WERI-Rb-1 (cell line): ENCODE measurements at regions not wholly inside any gene's neighbourhood (a gene's known extent, or its start where the extent isn't known, plus 50 kb on each side); places are given as distances from the start of the nearest gene placed in this dataset.

Experiments
- DNase-seq: peaks from one replicate; pipeline ENCODE4 v3.0.0-alpha.2; 2020
- H3K27ac ChIP-seq: fragments of 250-450 bp; sonication (Bioruptor Pico); 2 replicates; pipeline ENCODE4 v1.5.1; 2020; ENCODE audit warnings: mild to moderate bottlenecking, moderate library complexity
- H3K27me3 ChIP-seq: fragments of 250-450 bp; sonication (Bioruptor Pico); 2 replicates; pipeline ENCODE4 v1.5.1; 2021; ENCODE audit warnings: mild to moderate bottlenecking, low read depth, moderate library complexity; ENCODE audit not compliant: insufficient read depth, severe bottlenecking
- H3K36me3 ChIP-seq: fragments of 250-450 bp; sonication (Bioruptor Pico); 2 replicates; pipeline ENCODE4 v1.5.1; 2020; ENCODE audit warnings: mild to moderate bottlenecking, moderate library complexity
- H3K4me3 ChIP-seq: 2 replicates; pipeline ENCODE4 v1.5.1; 2011; ENCODE audit warnings: low read depth, mild to moderate bottlenecking, control low read depth, low read length
- H3K9me3 ChIP-seq: fragments of 250-450 bp; sonication (Bioruptor Pico); 2 replicates; pipeline ENCODE4 v1.5.1; 2021; ENCODE audit warnings: mild to moderate bottlenecking, moderate library complexity; ENCODE audit not compliant: severe bottlenecking
- CTCF ChIP-seq: IDR thresholded peaks from 2 replicates; pipeline ENCODE4 v1.5.1; 2011; ENCODE audit warnings: low read depth, mild to moderate bottlenecking, control low read depth, inconsistent platforms, low read length

GRCh38 chr13:19061278-19061677, 120.3 kb downstream of the TUBA3C start:
- TF ChIP-seq CTCF, result no peak
- DNase-seq, result no peak
- Histone ChIP-seq H3K27ac (no peak overlapping the region), H3K9me3 (peaks cover 4% of the 10 kb centered on the region), H3K36me3 (no peaks in the 10 kb centered on the region), H3K4me3 (no peak overlapping the region), H3K27me3 (peaks cover 85% of the 10 kb centered on the region)

DNA sequence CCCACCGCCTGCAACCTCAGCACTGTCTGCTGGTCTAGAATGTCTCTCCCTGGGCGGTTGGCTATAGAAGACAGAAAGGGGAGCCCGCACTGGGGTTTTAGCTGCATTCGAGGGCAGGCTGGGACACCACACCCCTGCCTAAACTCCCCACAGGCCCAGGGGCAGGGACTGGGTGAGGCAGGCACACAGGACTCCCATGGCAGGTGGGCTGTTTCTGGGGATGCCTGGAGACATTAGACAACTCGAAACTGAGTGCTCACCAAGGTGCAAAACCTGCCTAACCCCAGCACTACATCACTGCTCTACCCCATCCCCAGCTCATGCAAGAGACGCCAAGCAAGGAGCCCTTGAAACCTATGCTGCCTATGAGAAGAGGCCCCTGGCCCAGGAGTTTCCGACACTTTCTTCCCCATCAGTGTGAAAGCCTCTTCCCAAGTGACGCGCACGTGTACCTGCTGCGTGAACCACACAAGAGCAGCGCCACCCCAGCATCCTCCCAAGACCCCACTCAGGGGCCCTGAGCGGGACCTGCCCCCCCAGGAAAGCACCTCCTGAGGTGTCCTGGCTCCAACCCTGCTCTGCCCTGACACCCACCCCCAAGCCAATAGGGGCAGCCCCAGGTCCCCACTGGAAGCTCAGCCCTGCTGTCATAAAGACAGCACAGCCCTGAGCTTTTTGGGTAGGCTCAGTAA, 121.2 kb downstream of the TUBA3C start:
- no peak for DNase-seq
- peaks cover 4% of the 10 kb centered on the region for H3K9me3 ChIP-seq
- H3K36me3 ChIP-seq, result no peaks in the 10 kb centered on the region
- no peak overlapping the region for H3K4me3 ChIP-seq
- peaks cover 89% of the 10 kb centered on the region for H3K27me3 ChIP-seq
- no peak overlapping the region for H3K27ac ChIP-seq
- TF ChIP-seq CTCF, result no peak

DNA sequence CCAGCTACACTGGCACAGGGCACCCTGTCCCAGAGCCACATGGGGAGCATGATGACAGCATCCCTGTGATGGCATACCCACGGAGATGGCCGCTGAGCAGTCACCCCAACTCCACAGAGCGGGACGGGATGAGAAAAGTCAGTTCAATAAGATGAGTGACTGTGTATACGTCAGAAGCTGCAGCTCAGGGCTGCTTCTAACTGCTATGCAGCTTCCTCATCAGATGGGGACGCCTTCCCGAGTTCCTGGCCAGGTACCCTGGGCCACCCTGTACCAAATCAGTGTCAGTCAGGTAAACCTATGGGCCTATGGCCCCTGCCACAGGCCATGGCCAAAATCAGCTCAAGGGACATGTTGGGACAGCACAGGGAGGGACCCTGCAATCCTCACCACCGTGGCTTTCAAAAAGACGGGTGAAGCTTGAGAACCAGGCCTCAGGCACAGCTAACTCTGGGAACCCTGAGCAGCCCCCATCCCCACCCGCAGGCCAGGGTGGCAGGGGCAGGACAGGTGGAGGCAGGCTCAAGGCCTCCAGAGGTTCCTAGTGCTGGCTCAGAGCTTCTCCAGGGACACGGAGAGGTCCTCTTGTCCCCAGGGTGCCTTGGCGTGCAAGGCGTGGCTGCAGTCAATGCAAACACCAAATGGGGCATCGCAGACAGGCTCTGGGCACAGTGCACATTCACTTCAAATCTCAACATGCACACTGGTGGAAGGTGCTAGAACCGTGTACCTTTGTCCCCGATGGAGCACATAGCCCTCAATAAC, 122.4 kb downstream of the TUBA3C start:
- H3K27me3 ChIP-seq, result peaks cover 100% of the 10 kb centered on the region
- H3K27ac ChIP-seq, result no peak overlapping the region
- DNase-seq, result no peak
- H3K36me3 ChIP-seq, result no peaks in the 10 kb centered on the region
- peaks cover 4% of the 10 kb centered on the region for H3K9me3 ChIP-seq
- TF ChIP-seq CTCF, result no peak
- H3K4me3 ChIP-seq, result no peak overlapping the region

DNA sequence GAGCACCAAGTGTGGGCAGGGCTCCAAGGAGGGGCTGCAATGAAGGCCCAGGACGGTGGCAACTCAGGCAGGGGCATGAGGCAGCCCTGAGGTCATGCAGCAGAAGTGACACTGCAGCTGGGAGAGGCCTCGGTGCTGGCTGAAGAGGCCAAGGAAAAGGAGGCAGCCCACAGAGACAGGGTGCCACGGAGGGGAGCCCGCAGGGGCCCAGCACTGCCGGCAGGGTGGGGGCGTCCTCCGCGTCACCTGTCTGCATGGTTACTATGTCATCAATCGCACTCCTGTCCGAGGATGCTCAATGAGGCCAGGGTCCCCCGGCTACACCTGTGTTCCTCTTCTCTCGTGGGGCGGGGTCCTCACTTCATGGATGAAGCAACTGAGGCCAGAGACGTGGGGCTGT, 123.1 kb downstream of the TUBA3C start:
- H3K4me3 ChIP-seq, result no peak overlapping the region
- no peaks in the 10 kb centered on the region for H3K36me3 ChIP-seq
- TF ChIP-seq CTCF, result no peak
- H3K27ac ChIP-seq, result no peak overlapping the region
- DNase-seq, result no peak
- peaks cover 4% of the 10 kb centered on the region for H3K9me3 ChIP-seq
- peaks cover 100% of the 10 kb centered on the region for H3K27me3 ChIP-seq

DNA sequence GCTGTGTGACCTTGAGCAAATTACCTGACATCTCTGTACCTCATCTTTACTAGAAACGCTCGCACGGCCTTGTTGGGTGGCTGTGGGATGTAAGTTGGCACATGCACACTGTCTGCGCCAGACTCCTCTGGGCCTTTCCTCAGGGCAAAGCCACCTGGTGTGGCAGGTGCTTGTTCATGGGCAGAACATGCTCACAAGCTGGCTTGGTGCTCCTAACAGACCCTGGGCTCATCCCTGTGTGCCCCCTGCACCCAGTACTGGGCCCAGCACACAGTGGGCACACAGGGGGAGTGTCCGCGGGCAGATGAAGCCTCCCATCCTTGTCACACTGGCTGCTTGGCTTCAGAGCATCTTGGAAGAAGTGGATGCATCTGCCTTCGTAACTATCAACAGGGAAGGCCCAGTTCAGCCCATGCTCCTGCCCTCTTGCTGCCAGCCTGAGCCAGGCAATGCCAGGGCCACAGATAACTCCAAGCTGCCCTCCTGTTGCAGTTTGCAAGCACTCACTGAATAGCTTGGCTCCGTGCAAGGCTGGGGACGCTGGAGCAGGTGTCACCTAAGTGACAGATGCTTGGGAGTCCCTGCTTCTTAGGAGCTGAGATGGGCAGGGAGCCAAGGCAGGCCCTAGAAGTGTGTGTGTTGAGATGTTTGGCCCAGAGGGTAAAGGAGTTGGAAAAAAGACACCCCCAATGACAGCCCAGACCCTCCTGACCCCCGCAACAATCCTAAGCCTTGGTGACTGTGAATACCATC, 123.9 kb downstream of the TUBA3C start:
- H3K9me3 ChIP-seq, result no peaks in the 10 kb centered on the region
- no peak overlapping the region for H3K27ac ChIP-seq
- H3K4me3 ChIP-seq, result no peak overlapping the region
- no peaks in the 10 kb centered on the region for H3K36me3 ChIP-seq
- H3K27me3 ChIP-seq, result peaks cover 100% of the 10 kb centered on the region
- no peak for TF ChIP-seq CTCF
- no peak for DNase-seq
